Left ventricle myocardium superior (tissue), 1 donor: ENCODE measurements at regions not wholly inside any gene's neighbourhood (a gene's known extent, or its start where the extent isn't known, plus 50 kb on each side); places are given as distances from the start of the nearest gene placed in this dataset.

ENCODE experiments used
- ATAC-seq: fragments of 200-7000 bp; cut with Tn5 transposase; one replicate; pipeline ENCODE4 v1.9.1; 2020; ENCODE audit warnings: mild to moderate bottlenecking, moderate library complexity
- DNase-seq: peaks from one replicate; pipeline ENCODE4 v3.0.0-alpha.2; 2020
- intact Hi-C: fragments of 100-400 bp; cut with micrococcal nuclease; formaldehyde crosslinking; loops from one replicate; pipeline ENCODE4 v1.11.0; 2022
- donor health status: DM: no; HTN: yes; CAD: no; lungs with severe emphysema.

DNA sequence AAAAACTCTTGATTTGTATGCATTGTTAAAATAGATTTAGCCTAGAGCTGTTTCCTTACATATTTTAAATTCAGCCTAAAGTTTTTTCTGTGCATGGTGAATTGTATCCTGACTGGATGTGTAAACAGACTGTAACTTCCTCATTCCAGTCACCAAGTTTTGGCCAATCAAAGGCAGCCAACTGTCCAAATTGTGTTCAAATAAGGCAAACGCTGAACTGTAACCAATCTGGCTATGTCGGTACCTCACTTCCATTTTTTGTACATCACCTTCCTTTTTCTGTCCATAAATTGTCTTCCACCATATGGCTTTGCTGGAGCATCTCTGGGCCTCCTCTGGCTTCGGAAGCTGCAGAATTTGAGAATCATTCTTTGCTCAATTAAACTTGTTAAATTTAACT is 1921.9 kb upstream of the SEL1L start:
- DNase-seq (no peak), ATAC-seq (no peak)
- intact Hi-C loops = no loop called here

DNA sequence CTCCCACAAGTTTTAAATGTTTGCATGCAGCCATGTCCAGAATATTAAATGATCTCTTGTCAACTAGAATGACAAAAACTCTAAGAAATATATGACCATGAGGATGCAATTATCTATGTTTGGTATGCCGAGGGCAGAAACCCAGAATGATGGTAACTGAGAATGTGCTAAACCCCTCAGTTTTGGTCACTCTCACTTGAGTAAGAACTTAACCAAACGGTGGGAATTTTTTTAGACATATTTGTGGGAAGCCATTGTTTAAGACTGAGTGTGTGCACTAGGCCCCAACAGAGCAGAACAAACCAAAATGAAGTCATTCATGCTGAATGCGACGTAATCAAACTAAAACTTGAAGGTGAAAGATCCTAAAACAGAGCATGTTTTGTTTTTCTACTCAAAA is 1927.9 kb upstream of the SEL1L start:
- ATAC-seq = no peak
- intact Hi-C loops = no loop called here
- DNase-seq = no peak

DNA sequence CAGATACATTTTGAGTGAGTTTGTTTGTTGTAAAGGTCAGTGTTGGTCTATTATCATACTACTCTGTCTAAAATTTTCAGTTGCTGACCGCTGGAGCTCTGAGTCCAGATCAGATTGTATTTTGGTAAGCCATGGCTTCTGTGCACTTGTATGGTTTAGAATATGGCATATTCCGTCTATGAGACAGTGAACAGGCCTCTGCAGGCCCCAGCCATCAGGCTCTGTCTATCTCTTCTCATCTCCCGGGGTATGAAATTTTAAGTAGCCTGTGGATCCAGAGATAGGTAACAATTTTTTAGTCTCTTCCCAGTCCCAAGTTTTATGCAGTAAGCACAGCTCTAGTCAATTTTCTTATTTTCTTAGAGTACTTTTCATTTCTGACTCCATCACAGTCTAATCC is 1929.1 kb upstream of the SEL1L start:
- intact Hi-C loops = no loop called here
- DNase-seq = no peak
- ATAC-seq = no peak

- DNase-seq (no peak), ATAC-seq (no peak)
- intact Hi-C loops = no loop called here
Measured at GRCh38 chr14:83463500-83464098, 1929.9 kb upstream of the SEL1L start.

DNA sequence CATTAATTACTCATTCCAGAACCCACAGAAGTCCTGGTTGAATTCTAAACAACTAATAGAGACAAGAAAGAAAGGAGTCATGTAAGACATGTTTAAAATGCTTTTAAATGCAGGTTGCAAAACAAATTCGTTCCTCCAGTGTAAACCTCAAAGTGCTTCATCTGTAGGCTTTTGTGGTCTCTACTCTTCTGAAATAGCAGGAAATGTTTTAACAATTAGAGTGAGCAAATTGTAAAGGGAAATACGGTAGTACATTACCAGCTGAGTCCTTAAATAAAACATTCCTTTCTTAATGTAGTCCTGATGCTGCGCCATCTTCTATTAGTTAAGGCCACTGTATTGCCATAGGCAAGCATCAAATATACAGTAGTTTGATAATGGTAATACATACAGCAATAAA is 1934.2 kb upstream of the SEL1L start:
- intact Hi-C loops = no loop called here
- ATAC-seq (no peak), DNase-seq (no peak)

DNA sequence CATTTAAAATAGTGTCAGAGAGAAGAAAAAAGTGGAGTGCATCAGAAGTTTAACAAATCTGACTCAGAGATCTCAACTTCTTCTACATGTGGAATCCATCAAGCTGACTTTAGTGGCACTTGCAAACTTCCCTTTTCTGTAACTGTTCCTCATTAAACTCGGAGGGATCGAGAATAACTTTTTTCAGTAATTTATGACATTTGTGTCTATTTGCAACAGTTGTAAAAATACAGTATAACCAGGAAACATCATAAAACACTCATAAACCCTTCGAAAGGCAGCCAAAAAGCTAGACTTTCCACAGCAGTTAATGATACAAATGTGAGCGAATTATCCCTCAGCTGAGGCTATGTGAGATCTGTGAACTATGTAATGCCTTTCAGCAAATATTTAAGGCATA is 1936.8 kb upstream of the SEL1L start:
- intact Hi-C loops = no loop called here
- ATAC-seq (no peak), DNase-seq (no peak)

GRCh38 chr14:83470959-83471695 is 1937.5 kb upstream of the SEL1L start:
- ATAC-seq = no peak
- no peak for DNase-seq
- intact Hi-C loops = no loop called here

DNA sequence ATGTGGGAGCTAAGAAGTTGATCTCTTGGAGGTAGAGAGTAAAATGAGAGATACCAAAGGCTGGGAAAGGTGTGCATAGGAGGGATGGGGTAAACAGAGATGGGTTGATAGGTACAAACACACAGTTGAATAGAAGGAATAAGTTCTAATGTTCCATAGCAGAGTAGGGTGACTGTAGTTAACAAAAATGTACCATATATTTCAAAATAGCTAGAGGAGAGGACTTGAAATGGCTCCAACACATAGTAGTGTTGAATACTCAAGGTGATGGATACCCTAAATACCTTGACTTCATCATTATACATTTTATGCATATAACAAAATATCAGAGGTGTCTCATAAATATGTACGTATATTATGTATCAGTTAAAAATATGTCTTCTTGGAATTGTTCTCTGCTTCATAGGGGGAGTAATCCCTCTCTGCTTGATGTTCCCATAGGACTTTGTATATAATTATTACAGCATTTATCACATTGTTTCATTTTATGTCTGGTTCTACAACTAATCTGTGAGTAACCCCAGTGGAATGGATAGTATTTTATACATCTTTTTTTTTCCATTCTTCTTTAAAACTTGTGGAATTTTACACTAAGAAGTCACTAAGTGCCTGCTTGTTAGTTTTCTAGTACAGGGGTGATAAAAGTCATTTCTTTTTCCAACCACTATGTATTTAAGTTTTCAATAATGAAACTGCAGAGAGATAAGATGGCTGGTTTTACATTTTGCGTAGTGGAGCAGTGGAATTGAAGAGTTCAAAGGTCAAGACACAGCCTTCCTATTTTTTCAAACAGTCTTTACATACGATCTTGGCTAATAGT is 1940.0 kb upstream of the SEL1L start:
- intact Hi-C loops = no loop called here
- ATAC-seq (no peak), DNase-seq (no peak)

GRCh38 chr14:83478741-83479140 is 1945.1 kb upstream of the SEL1L start:
- DNase-seq = no peak
- ATAC-seq = no peak
- intact Hi-C loops = no loop called here

DNA sequence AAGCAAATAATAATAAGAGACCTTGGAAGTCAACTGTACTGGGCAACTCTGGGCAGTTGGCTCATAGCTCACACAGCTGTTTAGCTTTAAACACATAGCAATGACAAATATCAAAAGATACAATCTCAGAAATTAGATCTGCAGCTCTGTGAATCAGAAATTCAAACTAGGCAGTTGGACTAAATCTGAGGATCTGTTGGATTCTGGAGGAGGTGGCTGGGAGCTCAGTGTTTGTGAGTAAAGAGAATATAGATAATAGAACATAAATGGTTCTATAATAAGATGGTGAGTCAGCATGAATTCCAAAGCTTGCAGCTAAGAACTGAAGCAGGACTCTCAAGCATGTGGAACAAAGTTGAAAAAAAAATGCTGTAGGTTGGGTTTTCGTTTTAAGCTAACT is 1949.4 kb upstream of the SEL1L start:
- ATAC-seq = no peak
- intact Hi-C loops = no loop called here

DNA sequence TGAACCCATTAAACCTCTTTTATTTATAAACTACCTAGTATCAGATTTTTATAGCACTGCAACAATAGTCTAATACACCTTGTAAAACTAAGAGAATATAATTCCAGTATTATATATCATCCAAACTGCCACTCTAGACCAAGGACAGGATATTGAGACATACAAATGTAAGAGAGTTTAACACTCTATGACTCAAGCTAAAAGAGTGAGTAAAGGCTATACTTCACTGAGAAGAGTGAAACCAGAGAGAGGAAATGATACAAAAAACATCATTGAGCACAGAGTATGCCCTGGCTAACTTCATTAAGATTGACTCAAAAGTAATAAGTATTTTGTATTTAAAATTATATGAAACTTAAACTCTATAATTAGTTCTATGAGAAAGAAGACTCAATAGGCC is 1951.9 kb upstream of the SEL1L start:
- DNase-seq (no peak), ATAC-seq (no peak)
- intact Hi-C loops = no loop called here

More for the DNA sequence above, 1949.4 kb upstream of the SEL1L start:
- DNase-seq = no peak

DNA sequence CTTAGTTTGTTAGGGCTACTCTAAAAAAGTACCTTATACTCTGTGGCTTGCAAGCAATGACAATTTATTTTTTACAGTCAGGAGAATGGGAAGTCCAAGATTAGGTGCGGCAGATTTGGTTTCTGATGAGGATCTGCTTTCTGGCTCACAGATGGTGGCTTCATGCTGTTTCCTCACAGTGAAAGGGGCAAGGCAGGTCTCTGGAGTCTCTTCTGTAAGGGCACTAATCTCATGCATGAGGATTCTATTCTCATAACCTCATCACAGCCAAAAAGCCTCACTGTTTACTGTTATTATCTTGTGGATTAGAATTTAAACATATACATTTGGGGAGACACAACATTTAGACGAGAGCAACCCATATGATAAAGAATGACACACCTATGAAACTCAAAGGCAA is 1957.4 kb upstream of the SEL1L start:
- ATAC-seq (no peak), DNase-seq (no peak)
- intact Hi-C loops = no loop called here

DNA sequence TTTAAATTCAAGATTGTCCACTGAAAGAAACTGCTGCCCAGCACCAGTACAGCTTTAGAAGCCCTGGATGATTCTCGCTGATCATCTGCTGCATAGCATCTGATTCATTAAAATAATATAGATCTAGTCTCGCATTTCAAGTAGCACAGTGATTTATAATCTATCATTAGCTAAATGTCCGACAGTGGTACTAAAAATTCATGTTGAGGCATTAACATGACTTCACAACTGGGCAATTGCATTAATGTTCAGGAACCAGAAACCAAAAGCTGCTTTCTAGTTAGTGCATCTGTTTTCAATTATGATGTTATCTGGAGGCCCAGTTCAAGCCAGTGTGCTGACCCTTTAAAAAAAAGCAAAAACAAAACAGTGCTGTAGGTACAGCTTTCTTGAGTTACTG is 1987.2 kb upstream of the SEL1L start:
- no peak for ATAC-seq
- intact Hi-C loops = no loop called here
- no peak for DNase-seq

- DNase-seq (no peak), ATAC-seq (no peak)
Measured at GRCh38 chr14:83529531-83529930, 1995.9 kb upstream of the SEL1L start.

GRCh38 chr14:83533734-83534133 is 1996.2 kb upstream of the FLRT2 start:
- ATAC-seq (no peak), DNase-seq (no peak)
- intact Hi-C loops = no loop called here

More at GRCh38 chr14:83529531-83529930, 1995.9 kb upstream of the SEL1L start:
- intact Hi-C loops = no loop called here

GRCh38 chr14:83534995-83535394 is 1994.9 kb upstream of the FLRT2 start:
- DNase-seq = no peak
- ATAC-seq = no peak
- intact Hi-C loops = no loop called here

GRCh38 chr14:83535444-83535843 is 1994.5 kb upstream of the FLRT2 start:
- ATAC-seq (no peak), DNase-seq (no peak)
- intact Hi-C loops = no loop called here

DNA sequence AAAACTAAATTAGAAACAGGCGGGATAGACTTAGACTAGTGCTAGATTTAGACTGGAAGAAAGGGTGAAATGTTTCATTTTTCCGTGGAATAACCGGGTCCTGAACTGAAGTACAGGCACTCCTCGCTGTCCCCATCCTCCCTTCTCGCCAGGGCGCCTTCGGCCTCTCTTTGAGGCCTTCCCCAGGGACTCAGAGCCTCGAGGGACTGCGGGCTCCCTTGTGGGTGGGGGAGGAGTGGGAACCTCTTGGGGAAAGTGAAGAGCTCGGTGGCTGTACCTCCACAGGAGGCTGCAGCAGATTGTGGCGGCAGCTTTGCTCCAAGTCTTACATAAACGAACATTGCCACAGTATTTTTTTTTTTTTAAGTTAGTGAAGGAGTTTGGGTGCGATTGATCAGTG is 1988.8 kb upstream of the FLRT2 start:
- intact Hi-C loops = no loop called here
- no peak for ATAC-seq
- no peak for DNase-seq

DNA sequence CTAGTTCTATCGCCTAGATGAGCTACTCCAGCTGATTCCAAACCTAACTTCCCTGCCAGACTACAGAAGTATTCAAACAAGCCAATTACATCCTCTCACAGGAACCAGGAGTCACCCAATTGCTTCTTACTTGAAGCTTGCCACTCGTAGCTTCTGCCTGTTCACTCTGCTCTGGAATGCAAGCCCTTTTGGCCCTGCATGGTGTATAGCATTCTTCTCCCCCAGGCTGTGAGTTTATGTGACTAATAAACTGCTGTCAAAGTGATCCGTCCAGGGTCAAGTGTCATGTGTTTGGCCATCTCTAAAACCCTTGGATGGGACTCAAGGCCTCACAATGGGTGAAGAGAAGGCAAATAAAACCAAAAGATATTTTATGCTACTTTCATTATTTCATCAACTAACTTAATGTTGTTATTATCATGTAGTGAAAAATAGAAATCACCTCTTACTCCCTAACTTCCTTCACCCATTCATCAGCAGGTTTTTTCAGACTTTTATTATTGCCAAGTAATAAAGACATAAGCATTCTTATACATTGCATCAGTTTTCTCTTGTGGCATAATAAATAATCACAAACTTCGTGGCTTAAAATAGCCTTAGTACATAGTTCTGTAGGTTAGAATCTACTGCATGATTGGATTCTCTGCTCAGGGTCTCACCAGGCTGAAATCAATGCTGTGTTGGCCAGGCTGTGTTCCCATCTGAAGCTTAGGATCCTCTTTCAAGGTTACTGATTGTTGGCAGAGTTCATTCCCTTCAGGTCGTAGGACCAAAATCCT is 1981.7 kb upstream of the FLRT2 start:
- intact Hi-C loops = no loop called here
- ATAC-seq = no peak

DNA sequence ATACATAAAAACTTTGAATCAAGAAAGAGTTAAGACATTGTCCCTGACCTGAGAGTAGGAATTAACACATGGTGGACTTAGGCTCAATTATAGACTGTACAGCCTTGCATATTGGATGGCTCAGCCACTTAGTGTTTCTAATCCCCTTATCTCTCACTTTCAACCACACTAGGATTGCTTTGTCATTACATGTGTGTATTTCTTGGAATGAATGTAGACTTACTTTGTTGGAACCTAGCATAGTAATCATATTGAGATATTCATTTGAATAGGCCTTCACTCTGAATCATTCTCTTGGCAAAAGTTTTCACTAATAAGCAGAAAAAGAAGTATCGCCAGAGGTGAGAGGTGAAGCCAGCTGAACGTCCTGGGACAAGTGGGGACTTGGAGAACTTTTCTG is 1973.9 kb upstream of the FLRT2 start:
- no peak for DNase-seq
- intact Hi-C loops = no loop called here
- no peak for ATAC-seq

More for the DNA sequence above, 1981.7 kb upstream of the FLRT2 start:
- DNase-seq = no peak
